ENCODE measurements at regions not wholly inside any gene's neighbourhood (a gene's known extent, or its start where the extent isn't known, plus 50 kb on each side); places are given as distances from the start of the nearest gene placed in this dataset.

- TF ChIP-seq CTCF (IDR thresholded peaks at IDR 0.05) (no peak), EZH2 (IDR thresholded peaks at IDR 0.05) (no peak), EZH2phosphoT487 (IDR thresholded peaks at IDR 0.05) (no peak)
Measured at GRCh38 chr15:37245358-37245757, 145.0 kb upstream of the MEIS2 start.

Measured in neural progenitor cell (in vitro differentiated cells).